ENCODE measurements at regions not wholly inside any gene's neighbourhood (a gene's known extent, or its start where the extent isn't known, plus 50 kb on each side); places are given as distances from the start of the nearest gene placed in this dataset.

- Histone ChIP-seq H3K36me3 (ENCODE audit: insufficient read depth) (no peaks in the 10 kb centered on the region), H3F3A (replicated peaks; ENCODE audit: low read depth) (no peaks in the 10 kb centered on the region), H3K27ac (ENCODE audit: low read depth) (no peak overlapping the region), H3K9me2 (ENCODE audit: insufficient read depth) (no peaks in the 10 kb centered on the region; the same call in 1 of the 2 replicates), H4K20me1 (replicated peaks; ENCODE audit: insufficient read depth) (no peaks in the 10 kb centered on the region), H3K4me3 (no peak overlapping the region), H2AFZ (no peak overlapping the region), H3K4me2 (no peak overlapping the region), H3K27me3 (ENCODE audit: insufficient read depth) (no peaks in the 10 kb centered on the region), H3K79me2 (replicated peaks; ENCODE audit: insufficient read depth) (no peaks in the 10 kb centered on the region), H3K4me1 (ENCODE audit: insufficient read depth) (no peaks in the 10 kb centered on the region)
- Mint-ChIP-seq H3K27ac (no peak overlapping the region), H3K4me1 (peaks cover 3% of the 10 kb centered on the region), H3K27me3 (ENCODE audit: insufficient read depth, low read depth, poor library complexity) (no peaks in the 10 kb centered on the region), H3K9me3 (no peaks in the 10 kb centered on the region), H3K4me3 (no peak overlapping the region), H3K36me3 (ENCODE audit: low read depth) (no peaks in the 10 kb centered on the region)
- TF ChIP-seq ZNF331 (CRISPR knock-in tag; IDR thresholded peaks at IDR 0.05; ENCODE audit: low read depth) (no peak), CREB1 (CRISPR knock-in tag; IDR thresholded peaks at IDR 0.05; ENCODE audit: low read depth) (no peak), EZH2phosphoT487 (IDR thresholded peaks at IDR 0.05; ENCODE audit: unreplicated experiment) (no peak), POLR2AphosphoS5 (IDR thresholded peaks at IDR 0.05; ENCODE audit: low read depth) (no peak), EZH2 (IDR thresholded peaks at IDR 0.05; ENCODE audit: low read depth, unreplicated experiment) (no peak), JUNB (IDR thresholded peaks at IDR 0.05; ENCODE audit: unreplicated experiment) (no peak), ZNF114 (CRISPR knock-in tag; IDR thresholded peaks at IDR 0.05) (no peak), NANOG (IDR thresholded peaks at IDR 0.05; ENCODE audit: borderline replicate concordance) (no peak), STAT1 (IDR thresholded peaks at IDR 0.05; ENCODE audit: unreplicated experiment) (no peak)
- TF ChIP-seq, protein P1, sequence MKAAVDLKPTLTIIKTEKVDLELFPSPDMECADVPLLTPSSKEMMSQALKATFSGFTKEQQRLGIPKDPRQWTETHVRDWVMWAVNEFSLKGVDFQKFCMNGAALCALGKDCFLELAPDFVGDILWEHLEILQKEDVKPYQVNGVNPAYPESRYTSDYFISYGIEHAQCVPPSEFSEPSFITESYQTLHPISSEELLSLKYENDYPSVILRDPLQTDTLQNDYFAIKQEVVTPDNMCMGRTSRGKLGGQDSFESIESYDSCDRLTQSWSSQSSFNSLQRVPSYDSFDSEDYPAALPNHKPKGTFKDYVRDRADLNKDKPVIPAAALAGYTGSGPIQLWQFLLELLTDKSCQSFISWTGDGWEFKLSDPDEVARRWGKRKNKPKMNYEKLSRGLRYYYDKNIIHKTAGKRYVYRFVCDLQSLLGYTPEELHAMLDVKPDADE (IDR thresholded peaks at IDR 0.05): no peak
- TF ChIP-seq, protein P2, sequence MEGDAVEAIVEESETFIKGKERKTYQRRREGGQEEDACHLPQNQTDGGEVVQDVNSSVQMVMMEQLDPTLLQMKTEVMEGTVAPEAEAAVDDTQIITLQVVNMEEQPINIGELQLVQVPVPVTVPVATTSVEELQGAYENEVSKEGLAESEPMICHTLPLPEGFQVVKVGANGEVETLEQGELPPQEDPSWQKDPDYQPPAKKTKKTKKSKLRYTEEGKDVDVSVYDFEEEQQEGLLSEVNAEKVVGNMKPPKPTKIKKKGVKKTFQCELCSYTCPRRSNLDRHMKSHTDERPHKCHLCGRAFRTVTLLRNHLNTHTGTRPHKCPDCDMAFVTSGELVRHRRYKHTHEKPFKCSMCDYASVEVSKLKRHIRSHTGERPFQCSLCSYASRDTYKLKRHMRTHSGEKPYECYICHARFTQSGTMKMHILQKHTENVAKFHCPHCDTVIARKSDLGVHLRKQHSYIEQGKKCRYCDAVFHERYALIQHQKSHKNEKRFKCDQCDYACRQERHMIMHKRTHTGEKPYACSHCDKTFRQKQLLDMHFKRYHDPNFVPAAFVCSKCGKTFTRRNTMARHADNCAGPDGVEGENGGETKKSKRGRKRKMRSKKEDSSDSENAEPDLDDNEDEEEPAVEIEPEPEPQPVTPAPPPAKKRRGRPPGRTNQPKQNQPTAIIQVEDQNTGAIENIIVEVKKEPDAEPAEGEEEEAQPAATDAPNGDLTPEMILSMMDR (conservative IDR thresholded peaks at IDR 0.05; ENCODE audit: low read depth in 2 of 2): no peak
- TF ChIP-seq, protein P3, sequence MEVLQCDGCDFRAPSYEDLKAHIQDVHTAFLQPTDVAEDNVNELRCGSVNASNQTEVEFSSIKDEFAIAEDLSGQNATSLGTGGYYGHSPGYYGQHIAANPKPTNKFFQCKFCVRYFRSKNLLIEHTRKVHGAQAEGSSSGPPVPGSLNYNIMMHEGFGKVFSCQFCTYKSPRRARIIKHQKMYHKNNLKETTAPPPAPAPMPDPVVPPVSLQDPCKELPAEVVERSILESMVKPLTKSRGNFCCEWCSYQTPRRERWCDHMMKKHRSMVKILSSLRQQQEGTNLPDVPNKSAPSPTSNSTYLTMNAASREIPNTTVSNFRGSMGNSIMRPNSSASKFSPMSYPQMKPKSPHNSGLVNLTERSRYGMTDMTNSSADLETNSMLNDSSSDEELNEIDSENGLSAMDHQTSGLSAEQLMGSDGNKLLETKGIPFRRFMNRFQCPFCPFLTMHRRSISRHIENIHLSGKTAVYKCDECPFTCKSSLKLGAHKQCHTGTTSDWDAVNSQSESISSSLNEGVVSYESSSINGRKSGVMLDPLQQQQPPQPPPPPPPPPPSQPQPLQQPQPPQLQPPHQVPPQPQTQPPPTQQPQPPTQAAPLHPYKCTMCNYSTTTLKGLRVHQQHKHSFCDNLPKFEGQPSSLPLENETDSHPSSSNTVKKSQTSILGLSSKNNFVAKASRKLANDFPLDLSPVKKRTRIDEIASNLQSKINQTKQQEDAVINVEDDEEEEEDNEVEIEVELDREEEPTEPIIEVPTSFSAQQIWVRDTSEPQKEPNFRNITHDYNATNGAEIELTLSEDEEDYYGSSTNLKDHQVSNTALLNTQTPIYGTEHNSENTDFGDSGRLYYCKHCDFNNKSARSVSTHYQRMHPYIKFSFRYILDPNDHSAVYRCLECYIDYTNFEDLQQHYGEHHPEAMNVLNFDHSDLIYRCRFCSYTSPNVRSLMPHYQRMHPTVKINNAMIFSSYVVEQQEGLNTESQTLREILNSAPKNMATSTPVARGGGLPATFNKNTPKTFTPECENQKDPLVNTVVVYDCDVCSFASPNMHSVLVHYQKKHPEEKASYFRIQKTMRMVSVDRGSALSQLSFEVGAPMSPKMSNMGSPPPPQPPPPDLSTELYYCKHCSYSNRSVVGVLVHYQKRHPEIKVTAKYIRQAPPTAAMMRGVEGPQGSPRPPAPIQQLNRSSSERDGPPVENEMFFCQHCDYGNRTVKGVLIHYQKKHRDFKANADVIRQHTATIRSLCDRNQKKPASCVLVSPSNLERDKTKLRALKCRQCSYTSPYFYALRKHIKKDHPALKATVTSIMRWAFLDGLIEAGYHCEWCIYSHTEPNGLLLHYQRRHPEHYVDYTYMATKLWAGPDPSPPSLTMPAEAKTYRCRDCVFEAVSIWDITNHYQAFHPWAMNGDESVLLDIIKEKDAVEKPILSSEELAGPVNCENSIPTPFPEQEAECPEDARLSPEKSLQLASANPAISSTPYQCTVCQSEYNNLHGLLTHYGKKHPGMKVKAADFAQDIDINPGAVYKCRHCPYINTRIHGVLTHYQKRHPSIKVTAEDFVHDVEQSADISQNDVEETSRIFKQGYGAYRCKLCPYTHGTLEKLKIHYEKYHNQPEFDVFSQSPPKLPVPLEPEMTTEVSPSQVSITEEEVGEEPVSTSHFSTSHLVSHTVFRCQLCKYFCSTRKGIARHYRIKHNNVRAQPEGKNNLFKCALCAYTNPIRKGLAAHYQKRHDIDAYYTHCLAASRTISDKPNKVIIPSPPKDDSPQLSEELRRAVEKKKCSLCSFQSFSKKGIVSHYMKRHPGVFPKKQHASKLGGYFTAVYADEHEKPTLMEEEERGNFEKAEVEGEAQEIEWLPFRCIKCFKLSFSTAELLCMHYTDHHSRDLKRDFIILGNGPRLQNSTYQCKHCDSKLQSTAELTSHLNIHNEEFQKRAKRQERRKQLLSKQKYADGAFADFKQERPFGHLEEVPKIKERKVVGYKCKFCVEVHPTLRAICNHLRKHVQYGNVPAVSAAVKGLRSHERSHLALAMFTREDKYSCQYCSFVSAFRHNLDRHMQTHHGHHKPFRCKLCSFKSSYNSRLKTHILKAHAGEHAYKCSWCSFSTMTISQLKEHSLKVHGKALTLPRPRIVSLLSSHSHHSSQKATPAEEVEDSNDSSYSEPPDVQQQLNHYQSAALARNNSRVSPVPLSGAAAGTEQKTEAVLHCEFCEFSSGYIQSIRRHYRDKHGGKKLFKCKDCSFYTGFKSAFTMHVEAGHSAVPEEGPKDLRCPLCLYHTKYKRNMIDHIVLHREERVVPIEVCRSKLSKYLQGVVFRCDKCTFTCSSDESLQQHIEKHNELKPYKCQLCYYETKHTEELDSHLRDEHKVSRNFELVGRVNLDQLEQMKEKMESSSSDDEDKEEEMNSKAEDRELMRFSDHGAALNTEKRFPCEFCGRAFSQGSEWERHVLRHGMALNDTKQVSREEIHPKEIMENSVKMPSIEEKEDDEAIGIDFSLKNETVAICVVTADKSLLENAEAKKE (CRISPR knock-in tag; IDR thresholded peaks at IDR 0.05): no peak
- TF ChIP-seq, protein P4, sequence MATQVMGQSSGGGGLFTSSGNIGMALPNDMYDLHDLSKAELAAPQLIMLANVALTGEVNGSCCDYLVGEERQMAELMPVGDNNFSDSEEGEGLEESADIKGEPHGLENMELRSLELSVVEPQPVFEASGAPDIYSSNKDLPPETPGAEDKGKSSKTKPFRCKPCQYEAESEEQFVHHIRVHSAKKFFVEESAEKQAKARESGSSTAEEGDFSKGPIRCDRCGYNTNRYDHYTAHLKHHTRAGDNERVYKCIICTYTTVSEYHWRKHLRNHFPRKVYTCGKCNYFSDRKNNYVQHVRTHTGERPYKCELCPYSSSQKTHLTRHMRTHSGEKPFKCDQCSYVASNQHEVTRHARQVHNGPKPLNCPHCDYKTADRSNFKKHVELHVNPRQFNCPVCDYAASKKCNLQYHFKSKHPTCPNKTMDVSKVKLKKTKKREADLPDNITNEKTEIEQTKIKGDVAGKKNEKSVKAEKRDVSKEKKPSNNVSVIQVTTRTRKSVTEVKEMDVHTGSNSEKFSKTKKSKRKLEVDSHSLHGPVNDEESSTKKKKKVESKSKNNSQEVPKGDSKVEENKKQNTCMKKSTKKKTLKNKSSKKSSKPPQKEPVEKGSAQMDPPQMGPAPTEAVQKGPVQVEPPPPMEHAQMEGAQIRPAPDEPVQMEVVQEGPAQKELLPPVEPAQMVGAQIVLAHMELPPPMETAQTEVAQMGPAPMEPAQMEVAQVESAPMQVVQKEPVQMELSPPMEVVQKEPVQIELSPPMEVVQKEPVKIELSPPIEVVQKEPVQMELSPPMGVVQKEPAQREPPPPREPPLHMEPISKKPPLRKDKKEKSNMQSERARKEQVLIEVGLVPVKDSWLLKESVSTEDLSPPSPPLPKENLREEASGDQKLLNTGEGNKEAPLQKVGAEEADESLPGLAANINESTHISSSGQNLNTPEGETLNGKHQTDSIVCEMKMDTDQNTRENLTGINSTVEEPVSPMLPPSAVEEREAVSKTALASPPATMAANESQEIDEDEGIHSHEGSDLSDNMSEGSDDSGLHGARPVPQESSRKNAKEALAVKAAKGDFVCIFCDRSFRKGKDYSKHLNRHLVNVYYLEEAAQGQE (IDR thresholded peaks at IDR 0.05; ENCODE audit: unreplicated experiment): no peak
- ATAC-seq: no peak
- no peak for DNase-seq (ENCODE audit: low spot score)
These were observed 108.0 kb upstream of the COX10 start for GRCh38 chr17:13961265-13961664.

All from GM23338 (cell line).